GM12875 (cell line): ENCODE measurements at regions not wholly inside any gene's neighbourhood (a gene's known extent, or its start where the extent isn't known, plus 50 kb on each side); places are given as distances from the start of the nearest gene placed in this dataset.
"Not testable (repeated sequence)": the region's sequence is repeated elsewhere in the genome, so short reads cannot be mapped to it uniquely, and the experiment has no call there.

Experiments
- H3K4me3 ChIP-seq: one replicate; pipeline ENCODE4 v1.5.1; 2011; ENCODE audit warnings: low read depth, low read length, control low read depth
- CTCF ChIP-seq: IDR thresholded peaks from 2 replicates; pipeline ENCODE4 v1.5.1; 2011; ENCODE audit warnings: low read depth, mild to moderate bottlenecking, control low read depth, inconsistent platforms, low read length, moderate library complexity, borderline replicate concordance; ENCODE audit not compliant: insufficient read depth

GRCh38 chr3:191592105-191592504 is 131.1 kb downstream of the PYDC2 start:
- no peak for TF ChIP-seq CTCF
- H3K4me3 ChIP-seq, result no peak overlapping the region

- no peak overlapping the region for H3K4me3 ChIP-seq
- TF ChIP-seq CTCF, result no peak
Measured at GRCh38 chr3:191593486-191593885, 132.5 kb downstream of the PYDC2 start.

- not testable (repeated sequence) for H3K4me3 ChIP-seq
Measured at GRCh38 chr3:191615511-191615910, 154.5 kb downstream of the PYDC2 start.

GRCh38 chr3:191624299-191624698 is 163.3 kb downstream of the PYDC2 start:
- no peak overlapping the region for H3K4me3 ChIP-seq
- TF ChIP-seq CTCF, result no peak

GRCh38 chr3:191627064-191627463 is 166.1 kb downstream of the PYDC2 start:
- TF ChIP-seq CTCF, result no peak
- H3K4me3 ChIP-seq, result no peak overlapping the region

- TF ChIP-seq CTCF, result no peak
- no peak overlapping the region for H3K4me3 ChIP-seq
Measured at GRCh38 chr3:191628571-191628970, 167.6 kb downstream of the PYDC2 start.

GRCh38 chr3:191631496-191631895 is 170.5 kb downstream of the PYDC2 start:
- no peak overlapping the region for H3K4me3 ChIP-seq
- no peak for TF ChIP-seq CTCF

GRCh38 chr3:191634902-191635301 is 173.9 kb downstream of the PYDC2 start:
- TF ChIP-seq CTCF, result no peak
- no peak overlapping the region for H3K4me3 ChIP-seq
